IMR-90 (cell line): ENCODE measurements at regions not wholly inside any gene's neighbourhood (a gene's known extent, or its start where the extent isn't known, plus 50 kb on each side); places are given as distances from the start of the nearest gene placed in this dataset.

Source experiments
- CEBPB ChIP-seq: IDR thresholded peaks from 2 replicates; pipeline ENCODE4 v1.6.1; 2012; ENCODE audit warnings: low read depth, low read length, improper control_type of control experiment
- CTCF ChIP-seq: conservative IDR thresholded peaks from 2 replicates; pipeline ENCODE4 v1.5.1; 2012; ENCODE audit warnings: mild to moderate bottlenecking, low read depth, low read length, improper control_type of control experiment
- POLR2A ChIP-seq: IDR thresholded peaks from 2 replicates; pipeline ENCODE4 v1.6.1; 2012; ENCODE audit warnings: mild to moderate bottlenecking, low read depth, low read length
- SMC3 ChIP-seq: fragments of 150-350 bp; IDR thresholded peaks from 2 replicates; pipeline ENCODE4 v1.6.1; 2016; ENCODE audit warnings: low read depth, mild to moderate bottlenecking, antibody characterized with exemption, low read length, moderate library complexity

- no peak for TF ChIP-seq POLR2A
- no peak for TF ChIP-seq CTCF
- TF ChIP-seq SMC3: no peak
- no peak for TF ChIP-seq CEBPB
Measured at GRCh38 chr11:29171360-29171950, 845.4 kb downstream of the KCNA4 start.
